HCT116 (cell line): ENCODE measurements at regions not wholly inside any gene's neighbourhood (a gene's known extent, or its start where the extent isn't known, plus 50 kb on each side); places are given as distances from the start of the nearest gene placed in this dataset.

ENCODE experiments used
- ATAC-seq: fragments of 200-7000 bp; cut with Tn5 transposase; 2 replicates; pipeline ENCODE4 v1.9.1; 2020; ENCODE audit warnings: mild to moderate bottlenecking, moderate library complexity
- BruUV-seq: library from RNA; stranded (reverse); fragments of 400-500 nt; replicated peaks from 2 replicates; lab custom pipeline; 2021; lab: Mats Ljungman, UMichigan
- CTCF ChIA-PET: fragments of 300-600 bp; sonication (Branson Sonifier 250); formaldehyde crosslinking; loops from one replicate; lab custom pipeline; 2021; ENCODE audit warnings: antibody characterized with exemption; lab: Charles Lee
- POLR2A ChIA-PET: fragments of 300-600, 350-600 bp; sonication (Branson Sonifier 250); formaldehyde crosslinking; loops from one replicate; lab custom pipeline; 2021; ENCODE audit warnings: antibody characterized with exemption; lab: Charles Lee
- RAD21 ChIA-PET, 2 experiments: fragments of 300-600 bp; sonication (Branson Sonifier 250); formaldehyde crosslinking; loops; one replicate each; lab custom pipeline; 2023; ENCODE audit warnings: low total read pairs in 2 of 2; ENCODE audit not compliant: uncharacterized antibody in 2 of 2, unreplicated experiment in 2 of 2, low non-redundant PET in 1 of 2; lab: Charles Lee
- DNase-seq: peaks from one replicate; pipeline ENCODE4 v3.0.0-alpha.2; 2010; ENCODE audit warnings: low read depth, low spot score
- H2AFZ ChIP-seq: fragments of 200-600 bp; shearing (Covaris generic), sonication (generic); 2 replicates; pipeline ENCODE4 v1.6.1; 2017; ENCODE audit warnings: low read depth, mixed run types, mixed read lengths, antibody characterized with exemption, low read length; ENCODE audit not compliant: poor library complexity, severe bottlenecking
- H3K27ac ChIP-seq: 2 replicates; pipeline ENCODE4 v1.5.1; 2012; ENCODE audit warnings: low read depth, low read length
- H3K27me3 ChIP-seq: fragments of 200-600 bp; sonication (generic); 2 replicates; pipeline ENCODE4 v1.6.1; 2016; ENCODE audit warnings: mixed run types, low read length, mixed read lengths; ENCODE audit not compliant: insufficient read depth
- H3K36me3 ChIP-seq, 2 experiments: fragments of 200-500 bp in 1 of 2; fragments of 200-600 bp in 1 of 2; sonication (Bioruptor generic) in 1 of 2; sonication (generic) in 1 of 2; 2 replicates each; pipeline versions ENCODE4 v1.5.1 to v1.6.1; 2014 to 2016; ENCODE audit warnings: low read length in 2 of 2, inconsistent platforms in 1 of 2, mixed read lengths in 1 of 2, mixed run types in 1 of 2; ENCODE audit not compliant: insufficient read depth in 2 of 2, control insufficient read depth in 1 of 2
- H3K4me1 ChIP-seq, 2 experiments: fragments of 200-600 bp in 1 of 2; sonication (generic) in 1 of 2; 2 replicates each; pipeline versions ENCODE4 v1.5.1 to v1.6.1; 2012 to 2017; ENCODE audit warnings: low read length in 2 of 2, inconsistent platforms in 1 of 2, mild to moderate bottlenecking in 1 of 2, mixed read lengths in 1 of 2, mixed run types in 1 of 2, moderate library complexity in 1 of 2; ENCODE audit not compliant: insufficient read depth in 2 of 2, control insufficient read depth in 1 of 2
- H3K4me2 ChIP-seq: fragments of 200-600 bp; sonication (generic); 2 replicates; pipeline ENCODE4 v1.6.1; 2017; ENCODE audit warnings: mixed run types, low read length, mixed read lengths
- H3K4me3 ChIP-seq, 2 experiments: fragments of 200-600 bp in 1 of 2; sonication (generic) in 1 of 2; replicated peaks in 1 of 2; 2 replicates each; pipeline ENCODE4 v1.5.1; 2011 to 2016; ENCODE audit warnings: low read length in 2 of 2, control low read depth in 1 of 2, low read depth in 1 of 2, mild to moderate bottlenecking in 1 of 2, mixed read lengths in 1 of 2, mixed run types in 1 of 2
- H3K79me2 ChIP-seq: fragments of 200-600 bp; sonication (generic); 2 replicates; pipeline ENCODE4 v1.6.1; 2017; ENCODE audit warnings: mild to moderate bottlenecking, mixed run types, low read length, moderate library complexity, mixed read lengths; ENCODE audit not compliant: insufficient read depth
- H3K9ac ChIP-seq: fragments of 200-600 bp; sonication (generic); 2 replicates; pipeline ENCODE4 v1.6.1; 2016; ENCODE audit warnings: low read length, mixed read lengths
- H3K9me2 ChIP-seq: fragments of 200-600 bp; sonication (generic), shearing (Covaris generic); 2 replicates; pipeline ENCODE4 v1.6.1; 2017; ENCODE audit warnings: mixed run types, mild to moderate bottlenecking, moderate library complexity; ENCODE audit not compliant: insufficient read depth
- H3K9me3 ChIP-seq, 2 experiments: fragments of 200-500 bp in 1 of 2; fragments of 200-600 bp in 1 of 2; sonication (Bioruptor generic) in 1 of 2; sonication (generic) in 1 of 2; 2 replicates each; pipeline ENCODE4 v1.6.1; 2014 to 2017; ENCODE audit warnings: low read length in 2 of 2, mixed read lengths in 2 of 2, inconsistent platforms in 1 of 2, low read depth in 1 of 2, mild to moderate bottlenecking in 1 of 2, mixed run types in 1 of 2, moderate library complexity in 1 of 2; ENCODE audit not compliant: control insufficient read depth in 1 of 2, insufficient read depth in 1 of 2
- H4K20me1 ChIP-seq: fragments of 200-600 bp; sonication (generic), shearing (Covaris generic); 2 replicates; pipeline ENCODE4 v1.6.1; 2017; ENCODE audit warnings: mixed run types, mild to moderate bottlenecking, moderate library complexity; ENCODE audit not compliant: insufficient read depth
- CEBPB ChIP-seq: IDR thresholded peaks from 2 replicates; pipeline ENCODE4 v1.6.1; 2012; ENCODE audit warnings: low read depth
- EZH2 ChIP-seq: fragments of 200-600 bp; sonication (generic); IDR thresholded peaks from 2 replicates; pipeline ENCODE4 v1.6.1; 2017; ENCODE audit warnings: antibody characterized with exemption, mixed run types
- POLR2AphosphoS5 ChIP-seq: IDR thresholded peaks from 2 replicates; pipeline ENCODE4 v1.6.1; 2011; ENCODE audit warnings: mild to moderate bottlenecking, low read depth, low read length, moderate library complexity
- RAD21 ChIP-seq: IDR thresholded peaks from 2 replicates; pipeline ENCODE4 v1.6.1; 2012; ENCODE audit warnings: low read depth, mild to moderate bottlenecking
- SRF ChIP-seq: IDR thresholded peaks from 2 replicates; pipeline ENCODE4 v1.6.1; 2012; ENCODE audit warnings: low read depth
- TCF7L2 ChIP-seq: IDR thresholded peaks from 2 replicates; pipeline ENCODE4 v1.7.0; 2011; ENCODE audit warnings: borderline replicate concordance, inconsistent platforms; ENCODE audit not compliant: insufficient read depth, insufficient read length; ENCODE audit errors: extremely low read depth
- YY1 ChIP-seq: IDR thresholded peaks from 2 replicates; pipeline ENCODE4 v1.6.1; 2011; ENCODE audit warnings: low read length, low read depth, moderate library complexity, mild to moderate bottlenecking; ENCODE audit not compliant: insufficient replicate concordance; ENCODE audit errors: extremely low read depth
- intact Hi-C: fragments of 100-400 bp; cut with micrococcal nuclease; formaldehyde crosslinking; loops from 2 replicates; pipeline ENCODE4 v1.10.0; 2022
- TF ChIP-seq, protein P1 (sequence below): IDR thresholded peaks from 2 replicates; pipeline ENCODE4 v1.6.1; 2012
- TF ChIP-seq, protein P2 (sequence below), 3 experiments: fragments of 200-600 bp in 1 of 3; sonication (generic) in 1 of 3; IDR thresholded peaks in 2 of 3; conservative IDR thresholded peaks in 1 of 3; 2 replicates each; pipeline ENCODE4 v1.5.1; 2012 to 2017; ENCODE audit warnings: low read depth in 2 of 3, low read length in 2 of 3, antibody characterized with exemption in 1 of 3, borderline replicate concordance in 1 of 3, control low read depth in 1 of 3, mild to moderate bottlenecking in 1 of 3, mixed read lengths in 1 of 3, mixed run types in 1 of 3, moderate library complexity in 1 of 3; ENCODE audit not compliant: insufficient read depth in 1 of 3
- TF ChIP-seq, protein P3 (sequence below): IDR thresholded peaks from 2 replicates; pipeline ENCODE4 v1.6.1; 2012

DNA sequence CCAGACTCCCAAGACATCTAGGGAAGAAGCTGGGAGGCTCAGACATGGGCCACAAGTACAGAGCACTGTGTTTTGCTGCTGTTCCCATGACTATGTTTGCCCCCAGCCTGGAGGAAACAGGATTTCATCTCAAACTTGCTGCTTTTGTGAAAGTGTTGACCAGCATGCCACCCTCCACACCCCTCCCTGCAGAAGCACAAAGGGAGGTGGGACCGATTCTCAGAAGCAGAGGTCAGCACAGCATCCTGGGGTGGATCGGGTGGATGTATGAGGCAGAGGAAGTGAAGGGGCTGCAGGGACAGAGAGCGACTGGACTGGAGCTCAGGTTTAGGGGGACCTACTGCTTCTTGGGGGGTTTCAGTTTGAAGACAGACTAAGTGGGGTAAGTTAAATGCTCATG lies 209.2 kb downstream of the ZNF516 start:
- ATAC-seq (no peak), DNase-seq (no peak)
- H3K9me3 ChIP-seq, result no peaks in the 10 kb centered on the region
- H3K4me3 ChIP-seq, result no peak overlapping the region
- BruUV-seq, result no TSS peak
- RAD21 ChIA-PET, result no interaction called here
- H3K4me1 ChIP-seq, result no peaks in the 10 kb centered on the region
- no peaks in the 10 kb centered on the region for H3K79me2 ChIP-seq
- no peaks in the 10 kb centered on the region for H3K9me2 ChIP-seq
- H3K27me3 ChIP-seq, result peaks cover 15% of the 10 kb centered on the region; the same call in 1 of the 2 replicates
- CTCF ChIA-PET, result no interaction called here
- no peaks in the 10 kb centered on the region for H4K20me1 ChIP-seq
- POLR2A ChIA-PET, result no interaction called here
- no peak overlapping the region for H3K27ac ChIP-seq
- intact Hi-C loops, result no loop called here
- no peaks in the 10 kb centered on the region for H3K36me3 ChIP-seq
- no peak overlapping the region for H3K9ac ChIP-seq
- H2AFZ ChIP-seq, result no peak overlapping the region
- no peak overlapping the region for H3K4me2 ChIP-seq
- TF ChIP-seq, protein P1, sequence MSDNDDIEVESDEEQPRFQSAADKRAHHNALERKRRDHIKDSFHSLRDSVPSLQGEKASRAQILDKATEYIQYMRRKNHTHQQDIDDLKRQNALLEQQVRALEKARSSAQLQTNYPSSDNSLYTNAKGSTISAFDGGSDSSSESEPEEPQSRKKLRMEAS, result no peak
- TF ChIP-seq SRF (no peak), EZH2 (no peak), CEBPB (no peak), TCF7L2 (no peak), RAD21 (no peak)
- TF ChIP-seq, protein P2, sequence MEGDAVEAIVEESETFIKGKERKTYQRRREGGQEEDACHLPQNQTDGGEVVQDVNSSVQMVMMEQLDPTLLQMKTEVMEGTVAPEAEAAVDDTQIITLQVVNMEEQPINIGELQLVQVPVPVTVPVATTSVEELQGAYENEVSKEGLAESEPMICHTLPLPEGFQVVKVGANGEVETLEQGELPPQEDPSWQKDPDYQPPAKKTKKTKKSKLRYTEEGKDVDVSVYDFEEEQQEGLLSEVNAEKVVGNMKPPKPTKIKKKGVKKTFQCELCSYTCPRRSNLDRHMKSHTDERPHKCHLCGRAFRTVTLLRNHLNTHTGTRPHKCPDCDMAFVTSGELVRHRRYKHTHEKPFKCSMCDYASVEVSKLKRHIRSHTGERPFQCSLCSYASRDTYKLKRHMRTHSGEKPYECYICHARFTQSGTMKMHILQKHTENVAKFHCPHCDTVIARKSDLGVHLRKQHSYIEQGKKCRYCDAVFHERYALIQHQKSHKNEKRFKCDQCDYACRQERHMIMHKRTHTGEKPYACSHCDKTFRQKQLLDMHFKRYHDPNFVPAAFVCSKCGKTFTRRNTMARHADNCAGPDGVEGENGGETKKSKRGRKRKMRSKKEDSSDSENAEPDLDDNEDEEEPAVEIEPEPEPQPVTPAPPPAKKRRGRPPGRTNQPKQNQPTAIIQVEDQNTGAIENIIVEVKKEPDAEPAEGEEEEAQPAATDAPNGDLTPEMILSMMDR (IDR thresholded peaks at IDR 0.05 in 2 of 3, conservative IDR thresholded peaks at IDR 0.05 in 1 of 3; ENCODE audit: borderline replicate concordance in 1 of 3, insufficient read depth in 1 of 3, low read depth in 2 of 3, low read length in 2 of 3), result no peak
- TF ChIP-seq, protein P3, sequence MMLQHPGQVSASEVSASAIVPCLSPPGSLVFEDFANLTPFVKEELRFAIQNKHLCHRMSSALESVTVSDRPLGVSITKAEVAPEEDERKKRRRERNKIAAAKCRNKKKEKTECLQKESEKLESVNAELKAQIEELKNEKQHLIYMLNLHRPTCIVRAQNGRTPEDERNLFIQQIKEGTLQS, result no peak

DNA sequence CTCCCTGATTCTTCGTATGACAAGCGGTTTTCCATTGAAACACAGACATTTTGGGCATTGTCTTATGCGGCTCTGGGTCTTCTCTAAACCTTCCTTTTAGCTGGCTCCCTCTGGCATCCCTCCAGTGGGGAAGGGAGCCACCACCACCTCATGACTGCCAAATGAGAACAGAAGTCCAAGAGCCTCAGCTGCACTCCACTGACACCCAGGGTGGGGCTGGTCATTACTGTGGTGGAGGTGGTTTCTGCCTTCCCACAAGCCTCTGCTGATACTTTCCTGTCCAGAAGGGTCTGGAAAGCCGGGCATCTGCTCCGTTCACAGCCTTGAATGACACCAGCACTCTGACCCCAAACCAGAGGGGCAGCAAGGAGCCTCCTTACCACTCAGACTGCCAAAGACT lies 213.5 kb downstream of the ZNF516 start:
- no peak overlapping the region for H2AFZ ChIP-seq
- no peak overlapping the region for H3K4me2 ChIP-seq
- no peak overlapping the region for H3K27ac ChIP-seq
- intact Hi-C loops, result no loop called here
- H3K79me2 ChIP-seq, result no peaks in the 10 kb centered on the region
- no peaks in the 10 kb centered on the region for H3K36me3 ChIP-seq
- ChIA-PET CTCF (no interaction called here), POLR2A (no interaction called here), RAD21 (no interaction called here)
- no peak for ATAC-seq
- H3K9me3 ChIP-seq, result no peaks in the 10 kb centered on the region
- BruUV-seq, result no TSS peak
- H3K4me1 ChIP-seq, result no peaks in the 10 kb centered on the region
- H4K20me1 ChIP-seq, result no peaks in the 10 kb centered on the region
- no peaks in the 10 kb centered on the region for H3K9me2 ChIP-seq
- H3K4me3 ChIP-seq, result no peak overlapping the region
- no peak for DNase-seq
- H3K9ac ChIP-seq, result no peak overlapping the region
- H3K27me3 ChIP-seq, result peaks cover 23% of the 10 kb centered on the region
- no peak for TF ChIP-seq POLR2AphosphoS5
- no peak for TF ChIP-seq YY1
